Effector memory CD4-positive, alpha-beta T cell (primary cell): ENCODE measurements at regions not wholly inside any gene's neighbourhood (a gene's known extent, or its start where the extent isn't known, plus 50 kb on each side); places are given as distances from the start of the nearest gene placed in this dataset.
"Not testable (repeated sequence)": the region's sequence is repeated elsewhere in the genome, so short reads cannot be mapped to it uniquely, and the experiment has no call there.

ENCODE experiments used
- DNase-seq, 3 donors: peaks; one replicate each; pipeline ENCODE4 v3.0.0-alpha.2; 2020
- H3K27ac ChIP-seq: 2 replicates; pipeline ENCODE4 v1.7.0; 2013; ENCODE audit warnings: mild to moderate bottlenecking, low read length, moderate library complexity; ENCODE audit not compliant: insufficient read depth, poor library complexity, severe bottlenecking
- H3K27me3 ChIP-seq: replicated peaks from 2 replicates; pipeline ENCODE4 v1.7.0; 2013; ENCODE audit warnings: mild to moderate bottlenecking, low read length; ENCODE audit not compliant: insufficient read depth, control insufficient read depth, poor library complexity, severe bottlenecking
- H3K36me3 ChIP-seq: 2 replicates; pipeline ENCODE4 v1.7.0; 2013; ENCODE audit warnings: mild to moderate bottlenecking, low read length, moderate library complexity; ENCODE audit not compliant: control insufficient read depth, insufficient read depth
- H3K4me1 ChIP-seq: 2 replicates; pipeline ENCODE4 v1.7.0; 2013; ENCODE audit warnings: low read length, mild to moderate bottlenecking; ENCODE audit not compliant: control insufficient read depth, insufficient read depth, poor library complexity, severe bottlenecking
- H3K4me3 ChIP-seq: 2 replicates; pipeline ENCODE4 v1.7.0; 2013; ENCODE audit warnings: low read length, low read depth, mild to moderate bottlenecking; ENCODE audit not compliant: insufficient read depth, poor library complexity, severe bottlenecking
- H3K9me3 ChIP-seq: 2 replicates; pipeline ENCODE4 v1.7.0; 2013; ENCODE audit warnings: mild to moderate bottlenecking, low read length, moderate library complexity; ENCODE audit not compliant: control insufficient read depth

GRCh38 chr4:81687471-81687870, 215.8 kb upstream of the RASGEF1B start:
- Histone ChIP-seq H3K27ac (no peak overlapping the region), H3K4me1 (no peaks in the 10 kb centered on the region), H3K36me3 (no peaks in the 10 kb centered on the region), H3K27me3 (no peaks in the 10 kb centered on the region), H3K4me3 (no peak overlapping the region), H3K9me3 (no peaks in the 10 kb centered on the region)
- no peak for DNase-seq

- Histone ChIP-seq H3K27me3 (no peaks in the 10 kb centered on the region), H3K27ac (no peak overlapping the region), H3K9me3 (no peaks in the 10 kb centered on the region), H3K4me3 (no peak overlapping the region), H3K4me1 (no peaks in the 10 kb centered on the region), H3K36me3 (no peaks in the 10 kb centered on the region)
- DNase-seq, result no peak
Observed at GRCh38 chr4:81685104-81685503, 213.4 kb upstream of the RASGEF1B start.

DNA sequence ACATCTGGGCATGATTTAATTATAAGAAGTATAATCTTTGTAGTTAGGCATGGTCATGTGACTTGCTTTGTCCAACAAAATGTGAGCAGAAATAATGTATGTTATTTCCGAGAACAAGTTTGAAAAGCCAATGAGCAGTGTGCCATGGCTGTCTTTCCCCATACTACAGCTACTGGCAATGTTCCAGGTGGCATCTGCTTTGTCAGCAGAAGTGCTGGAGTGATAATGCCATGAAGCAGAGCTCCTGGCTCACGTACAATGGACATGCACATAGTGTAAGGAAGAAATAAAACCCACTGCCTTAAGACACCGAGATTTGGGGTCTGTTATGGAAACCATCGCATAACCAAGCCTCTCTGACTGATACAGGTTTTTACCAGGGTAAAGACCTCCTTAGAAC, 212.6 kb upstream of the RASGEF1B start:
- Histone ChIP-seq H3K27me3 (no peaks in the 10 kb centered on the region), H3K27ac (no peak overlapping the region)
- no peak for DNase-seq

GRCh38 chr4:81682492-81682891, 210.8 kb upstream of the RASGEF1B start:
- H3K36me3 ChIP-seq, result no peaks in the 10 kb centered on the region
- no peaks in the 10 kb centered on the region for H3K4me1 ChIP-seq
- DNase-seq, result no peak
- H3K27ac ChIP-seq, result no peak overlapping the region
- H3K9me3 ChIP-seq, result no peaks in the 10 kb centered on the region
- H3K4me3 ChIP-seq, result no peak overlapping the region
- no peaks in the 10 kb centered on the region for H3K27me3 ChIP-seq

More for the DNA sequence above, 212.6 kb upstream of the RASGEF1B start:
- Histone ChIP-seq H3K4me3 (no peak overlapping the region), H3K4me1 (no peaks in the 10 kb centered on the region), H3K9me3 (no peaks in the 10 kb centered on the region), H3K36me3 (no peaks in the 10 kb centered on the region)

DNA sequence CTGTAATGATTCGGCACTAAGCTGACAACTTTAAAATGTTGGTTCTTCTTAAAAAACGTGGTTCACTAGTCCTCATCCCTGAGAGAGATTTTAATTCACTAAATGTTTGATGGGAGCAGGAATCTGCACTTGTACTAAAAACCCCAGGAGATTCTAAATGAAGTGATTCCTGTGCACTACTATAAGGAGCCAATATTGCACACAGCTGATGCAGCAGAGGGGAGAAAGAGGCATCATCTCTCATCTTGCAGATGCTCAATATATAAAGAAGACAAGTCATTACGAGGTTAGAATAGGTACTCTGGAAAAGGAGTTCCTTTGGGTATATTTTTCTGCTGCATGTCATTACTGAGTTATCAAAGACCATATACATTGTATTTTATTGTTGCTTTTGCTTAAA, 207.6 kb upstream of the RASGEF1B start:
- Histone ChIP-seq H3K36me3 (no peaks in the 10 kb centered on the region), H3K4me3 (no peak overlapping the region), H3K9me3 (no peaks in the 10 kb centered on the region), H3K27ac (no peak overlapping the region), H3K4me1 (no peaks in the 10 kb centered on the region), H3K27me3 (no peaks in the 10 kb centered on the region)
- DNase-seq, result no peak

- H3K9me3 ChIP-seq, result no peaks in the 10 kb centered on the region
- H3K27ac ChIP-seq, result no peak overlapping the region
- no peak overlapping the region for H3K4me3 ChIP-seq
- no peaks in the 10 kb centered on the region for H3K36me3 ChIP-seq
- H3K4me1 ChIP-seq, result no peaks in the 10 kb centered on the region
- no peak for DNase-seq
- no peaks in the 10 kb centered on the region for H3K27me3 ChIP-seq
Observed at GRCh38 chr4:81678801-81679200, 207.1 kb upstream of the RASGEF1B start.

GRCh38 chr4:81676537-81676936, 204.8 kb upstream of the RASGEF1B start:
- no peaks in the 10 kb centered on the region for H3K27me3 ChIP-seq
- H3K9me3 ChIP-seq, result no peaks in the 10 kb centered on the region
- H3K4me1 ChIP-seq, result no peaks in the 10 kb centered on the region
- no peak overlapping the region for H3K4me3 ChIP-seq
- DNase-seq, result no peak
- H3K36me3 ChIP-seq, result no peaks in the 10 kb centered on the region
- H3K27ac ChIP-seq, result no peak overlapping the region

GRCh38 chr4:81675791-81676393, 204.2 kb upstream of the RASGEF1B start:
- DNase-seq, result no peak
- no peaks in the 10 kb centered on the region for H3K4me1 ChIP-seq
- H3K27me3 ChIP-seq, result no peaks in the 10 kb centered on the region
- no peaks in the 10 kb centered on the region for H3K36me3 ChIP-seq
- H3K27ac ChIP-seq, result no peak overlapping the region
- H3K9me3 ChIP-seq, result no peaks in the 10 kb centered on the region
- H3K4me3 ChIP-seq, result no peak overlapping the region

DNA sequence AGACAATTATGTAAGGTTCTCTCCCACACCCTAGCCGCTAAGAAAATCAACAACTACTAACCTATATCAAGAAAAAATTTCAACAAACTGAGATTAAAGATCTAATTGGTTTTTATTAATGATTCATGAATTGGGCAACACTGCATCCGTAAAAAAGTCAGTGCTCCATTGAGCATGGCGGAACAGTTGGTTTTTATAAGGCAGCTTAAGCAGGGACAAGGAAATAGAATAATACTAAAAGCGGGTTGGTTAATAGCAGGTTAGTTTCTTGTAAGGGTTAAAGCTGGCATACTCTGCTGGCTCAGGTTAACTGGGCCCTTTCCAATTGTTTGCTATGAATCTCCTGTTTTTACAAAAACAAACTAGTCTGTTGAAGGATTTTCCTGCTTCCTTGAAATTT, 202.3 kb upstream of the RASGEF1B start:
- Histone ChIP-seq H3K4me1 (no peaks in the 10 kb centered on the region), H3K27ac (no peak overlapping the region), H3K4me3 (no peak overlapping the region), H3K27me3 (no peaks in the 10 kb centered on the region), H3K9me3 (no peaks in the 10 kb centered on the region), H3K36me3 (no peaks in the 10 kb centered on the region)
- no peak for DNase-seq

DNA sequence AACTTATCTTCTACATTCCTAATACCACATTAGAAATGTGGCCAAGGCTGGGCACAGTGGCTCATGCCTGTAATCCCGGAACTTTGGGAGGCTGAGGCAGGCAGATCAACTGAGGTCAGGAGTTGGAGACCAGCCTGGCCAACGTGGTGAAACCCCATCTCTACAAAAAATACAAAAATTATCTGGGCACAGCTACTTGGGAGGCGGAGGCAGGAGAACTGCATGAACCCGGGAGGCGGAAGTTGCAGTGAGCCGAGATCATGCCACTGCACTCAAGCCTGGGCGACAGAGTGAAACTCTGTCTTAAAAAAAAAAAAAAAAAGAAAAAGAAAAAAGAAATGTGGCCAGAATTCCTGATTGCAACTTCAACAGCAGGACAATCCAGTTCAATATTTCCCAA, 196.6 kb upstream of the RASGEF1B start:
- H3K36me3 ChIP-seq, H3K9me3 ChIP-seq, H3K27ac ChIP-seq, H3K27me3 ChIP-seq, H3K4me3 ChIP-seq, DNase-seq, H3K4me1 ChIP-seq: not testable (repeated sequence)
